ENCODE measurements at regions not wholly inside any gene's neighbourhood (a gene's known extent, or its start where the extent isn't known, plus 50 kb on each side); places are given as distances from the start of the nearest gene placed in this dataset.

DNA sequence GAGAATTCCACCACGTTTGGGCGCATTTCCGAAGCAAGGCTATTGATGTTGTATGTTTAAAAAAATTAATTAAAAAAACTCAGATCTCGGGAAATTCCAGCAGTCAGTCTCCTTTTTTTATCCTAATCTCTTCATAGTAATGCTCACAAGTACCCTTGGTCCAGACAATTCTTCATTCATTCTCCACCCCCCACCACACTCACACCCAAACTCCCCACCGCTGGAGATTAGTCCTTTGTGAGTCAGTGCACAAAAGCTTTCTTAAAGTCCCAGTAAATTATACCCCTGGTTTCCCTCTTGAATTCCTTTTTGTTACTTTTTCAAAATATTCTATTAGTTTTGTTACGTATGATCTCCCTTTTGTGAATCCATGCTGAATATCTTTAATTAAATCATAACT lies 274.6 kb downstream of the ZNF536 start:
- H3K27me3 ChIP-seq (ENCODE audit: control insufficient read depth, insufficient read depth, low read length) = peaks cover 41% of the 10 kb centered on the region
- no peak for ATAC-seq
- ChIA-PET POLR2A (no interaction called here), CTCF (no interaction called here)
- in situ Hi-C loops (cut with HindIII; ENCODE audit: low pct_unique_long_range_greater_than_20kb, low sequenced_read_pairs) = no loop called here
- TF ChIP-seq CTCF (IDR thresholded peaks at IDR 0.05) (no peak), SIN3A (IDR thresholded peaks at IDR 0.05; ENCODE audit: borderline replicate concordance, insufficient read depth, low read depth, low read length) (no peak), TCF7L2 (IDR thresholded peaks at IDR 0.05; ENCODE audit: low read depth, low read length) (no peak), POLR2AphosphoS5 (IDR thresholded peaks at IDR 0.05; ENCODE audit: low read depth, low read length) (no peak)
- TF ChIP-seq, protein P1, sequence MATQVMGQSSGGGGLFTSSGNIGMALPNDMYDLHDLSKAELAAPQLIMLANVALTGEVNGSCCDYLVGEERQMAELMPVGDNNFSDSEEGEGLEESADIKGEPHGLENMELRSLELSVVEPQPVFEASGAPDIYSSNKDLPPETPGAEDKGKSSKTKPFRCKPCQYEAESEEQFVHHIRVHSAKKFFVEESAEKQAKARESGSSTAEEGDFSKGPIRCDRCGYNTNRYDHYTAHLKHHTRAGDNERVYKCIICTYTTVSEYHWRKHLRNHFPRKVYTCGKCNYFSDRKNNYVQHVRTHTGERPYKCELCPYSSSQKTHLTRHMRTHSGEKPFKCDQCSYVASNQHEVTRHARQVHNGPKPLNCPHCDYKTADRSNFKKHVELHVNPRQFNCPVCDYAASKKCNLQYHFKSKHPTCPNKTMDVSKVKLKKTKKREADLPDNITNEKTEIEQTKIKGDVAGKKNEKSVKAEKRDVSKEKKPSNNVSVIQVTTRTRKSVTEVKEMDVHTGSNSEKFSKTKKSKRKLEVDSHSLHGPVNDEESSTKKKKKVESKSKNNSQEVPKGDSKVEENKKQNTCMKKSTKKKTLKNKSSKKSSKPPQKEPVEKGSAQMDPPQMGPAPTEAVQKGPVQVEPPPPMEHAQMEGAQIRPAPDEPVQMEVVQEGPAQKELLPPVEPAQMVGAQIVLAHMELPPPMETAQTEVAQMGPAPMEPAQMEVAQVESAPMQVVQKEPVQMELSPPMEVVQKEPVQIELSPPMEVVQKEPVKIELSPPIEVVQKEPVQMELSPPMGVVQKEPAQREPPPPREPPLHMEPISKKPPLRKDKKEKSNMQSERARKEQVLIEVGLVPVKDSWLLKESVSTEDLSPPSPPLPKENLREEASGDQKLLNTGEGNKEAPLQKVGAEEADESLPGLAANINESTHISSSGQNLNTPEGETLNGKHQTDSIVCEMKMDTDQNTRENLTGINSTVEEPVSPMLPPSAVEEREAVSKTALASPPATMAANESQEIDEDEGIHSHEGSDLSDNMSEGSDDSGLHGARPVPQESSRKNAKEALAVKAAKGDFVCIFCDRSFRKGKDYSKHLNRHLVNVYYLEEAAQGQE (IDR thresholded peaks at IDR 0.05; ENCODE audit: insufficient read depth in 1 of 2, low read depth in 2 of 2, low read length in 1 of 2) = no peak
- H3K36me3 ChIP-seq (ENCODE audit: control insufficient read depth, insufficient read depth, low read length) = no peaks in the 10 kb centered on the region
- intact Hi-C loops (cut with micrococcal nuclease; ENCODE audit: unreplicated experiment) = loop anchor here (5.0 kb wide), 1 partner anchor 420 kb away; no protein-coding TSS in a partner anchor
- DNase-seq (ENCODE audit: low read depth, low spot score) = no peak
- no peak overlapping the region for H3K27ac ChIP-seq (ENCODE audit: low read length)
- no peaks in the 10 kb centered on the region for H3K4me1 ChIP-seq (ENCODE audit: control insufficient read depth, insufficient read depth, low read length)
- H3K4me3 ChIP-seq (ENCODE audit: low read depth in 2 of 2, low read length in 2 of 2) = no peak overlapping the region
- no TSS peak for BruUV-seq (replicated peaks)
- no peaks in the 10 kb centered on the region for H3K9me3 ChIP-seq (ENCODE audit: control insufficient read depth, insufficient read depth, low read depth, low read length)

- DNase-seq (ENCODE audit: low read depth, low spot score) = no peak
- intact Hi-C loops (cut with micrococcal nuclease; ENCODE audit: unreplicated experiment) (loop anchor here (5.0 kb wide), 1 partner anchor 419 kb away; no protein-coding TSS in a partner anchor), in situ Hi-C loops (cut with HindIII; ENCODE audit: low pct_unique_long_range_greater_than_20kb, low sequenced_read_pairs) (no loop called here)
- Histone ChIP-seq H3K36me3 (ENCODE audit: control insufficient read depth, insufficient read depth, low read length) (no peaks in the 10 kb centered on the region), H3K4me1 (ENCODE audit: control insufficient read depth, insufficient read depth, low read length) (no peaks in the 10 kb centered on the region), H3K27me3 (ENCODE audit: control insufficient read depth, insufficient read depth, low read length) (peaks cover 37% of the 10 kb centered on the region), H3K27ac (ENCODE audit: low read length) (no peak overlapping the region), H3K4me3 (ENCODE audit: low read depth in 2 of 2, low read length in 2 of 2) (no peak overlapping the region), H3K9me3 (ENCODE audit: control insufficient read depth, insufficient read depth, low read depth, low read length) (no peaks in the 10 kb centered on the region)
- no peak for TF ChIP-seq TCF7L2 (IDR thresholded peaks at IDR 0.05; ENCODE audit: low read depth, low read length)
- no peak for TF ChIP-seq SIN3A (IDR thresholded peaks at IDR 0.05; ENCODE audit: borderline replicate concordance, insufficient read depth, low read depth, low read length)
- no peak for TF ChIP-seq CTCF (IDR thresholded peaks at IDR 0.05)
- TF ChIP-seq, protein P1 (IDR thresholded peaks at IDR 0.05; ENCODE audit: insufficient read depth in 1 of 2, low read depth in 2 of 2, low read length in 1 of 2) = no peak
- no peak for TF ChIP-seq POLR2AphosphoS5 (IDR thresholded peaks at IDR 0.05; ENCODE audit: low read depth, low read length)
- no peak for ATAC-seq
- CTCF ChIA-PET = no interaction called here
- POLR2A ChIA-PET = no interaction called here
- BruUV-seq (replicated peaks) = no TSS peak
These were observed 273.9 kb downstream of the ZNF536 start for GRCh38 chr19:30645946-30646577.

Measured in Panc1 (cell line).